Middle frontal gyrus (tissue), 1 donor: ENCODE measurements at regions not wholly inside any gene's neighbourhood (a gene's known extent, or its start where the extent isn't known, plus 50 kb on each side); places are given as distances from the start of the nearest gene placed in this dataset.
"Not testable (repeated sequence)": the region's sequence is repeated elsewhere in the genome, so short reads cannot be mapped to it uniquely, and the experiment has no call there.

Experiments
- DNase-seq: peaks from one replicate; pipeline ENCODE4 v3.0.0-alpha.2; 2015; ENCODE audit warnings: low spot score; ENCODE audit errors: extremely low spot score

- DNase-seq: no peak
Observed at GRCh38 chrX:63470506-63470905, 119.4 kb upstream of the SPIN4 start.

- DNase-seq: no peak
Observed at GRCh38 chrX:63466690-63467089, 115.6 kb upstream of the SPIN4 start.

- no peak for DNase-seq
Observed at GRCh38 chrX:63458981-63459380, 107.8 kb upstream of the SPIN4 start.

GRCh38 chrX:63453571-63453970 lies 102.4 kb upstream of the SPIN4 start:
- DNase-seq: no peak

GRCh38 chrX:63441717-63442116 lies 90.6 kb upstream of the SPIN4 start:
- DNase-seq: no peak

- DNase-seq: no peak
Observed at GRCh38 chrX:63439580-63439979, 88.4 kb upstream of the SPIN4 start.

- no peak for DNase-seq
Observed at GRCh38 chrX:63436865-63437264, 85.7 kb upstream of the SPIN4 start.

- DNase-seq: no peak
Observed at GRCh38 chrX:63434665-63435064, 83.5 kb upstream of the SPIN4 start.

- no peak for DNase-seq
Observed at GRCh38 chrX:63434206-63434605, 83.1 kb upstream of the SPIN4 start.

GRCh38 chrX:63430026-63430425 lies 78.9 kb upstream of the SPIN4 start:
- DNase-seq: no peak

GRCh38 chrX:63428348-63428747 lies 77.2 kb upstream of the SPIN4 start:
- DNase-seq: no peak

- DNase-seq: no peak
Observed at GRCh38 chrX:63426519-63426918, 75.4 kb upstream of the SPIN4 start.

- DNase-seq: no peak
Observed at GRCh38 chrX:63424063-63424462, 72.9 kb upstream of the SPIN4 start.

- no peak for DNase-seq
Observed at GRCh38 chrX:63421411-63421810, 70.3 kb upstream of the SPIN4 start.

GRCh38 chrX:63418211-63418610 lies 67.1 kb upstream of the SPIN4 start:
- DNase-seq: no peak

GRCh38 chrX:63417649-63418048 lies 66.5 kb upstream of the SPIN4 start:
- DNase-seq: no peak

- not testable (repeated sequence) for DNase-seq
Observed at GRCh38 chrX:63409934-63410333, 58.8 kb upstream of the SPIN4 start.

- no peak for DNase-seq
Observed at GRCh38 chrX:63408050-63408449, 56.9 kb upstream of the SPIN4 start.

- DNase-seq: no peak
Observed at GRCh38 chrX:63404332-63404731, 53.2 kb upstream of the SPIN4 start.

GRCh38 chrX:63402106-63402505 lies 51.0 kb upstream of the SPIN4 start:
- no peak for DNase-seq
